Muscle layer of duodenum (tissue), 2 donors: ENCODE measurements at regions not wholly inside any gene's neighbourhood (a gene's known extent, or its start where the extent isn't known, plus 50 kb on each side); places are given as distances from the start of the nearest gene placed in this dataset.

Experiments
- H3K27ac ChIP-seq: one replicate; pipeline ENCODE4 v1.7.0; 2013; ENCODE audit warnings: mild to moderate bottlenecking, low read length
- H3K27me3 ChIP-seq: one replicate; pipeline ENCODE4 v1.7.0; 2013; ENCODE audit warnings: low read depth, mild to moderate bottlenecking, control low read depth, low read length
- H3K36me3 ChIP-seq, 2 donors: one replicate each; pipeline ENCODE4 v1.7.0; 2013; ENCODE audit warnings: low read length in 2 of 2, control low read depth in 1 of 2, mild to moderate bottlenecking in 1 of 2; ENCODE audit not compliant: insufficient read depth in 2 of 2, control insufficient read depth in 1 of 2
- H3K4me1 ChIP-seq, 2 donors: one replicate each; pipeline ENCODE4 v1.7.0; 2013; ENCODE audit warnings: low read length in 2 of 2, mild to moderate bottlenecking in 2 of 2, control low read depth in 1 of 2, moderate library complexity in 1 of 2; ENCODE audit not compliant: insufficient read depth in 2 of 2, control insufficient read depth in 1 of 2
- H3K4me3 ChIP-seq, 2 donors: one replicate each; pipeline ENCODE4 v1.7.0; 2013; ENCODE audit warnings: low read length in 2 of 2, low read depth in 1 of 2, mild to moderate bottlenecking in 1 of 2
- H3K9me3 ChIP-seq, 2 donors: one replicate each; pipeline ENCODE4 v1.7.0; 2013; ENCODE audit warnings: low read length in 2 of 2, control low read depth in 1 of 2, mild to moderate bottlenecking in 1 of 2; ENCODE audit not compliant: control insufficient read depth in 1 of 2
- donor health status: healthy.

DNA sequence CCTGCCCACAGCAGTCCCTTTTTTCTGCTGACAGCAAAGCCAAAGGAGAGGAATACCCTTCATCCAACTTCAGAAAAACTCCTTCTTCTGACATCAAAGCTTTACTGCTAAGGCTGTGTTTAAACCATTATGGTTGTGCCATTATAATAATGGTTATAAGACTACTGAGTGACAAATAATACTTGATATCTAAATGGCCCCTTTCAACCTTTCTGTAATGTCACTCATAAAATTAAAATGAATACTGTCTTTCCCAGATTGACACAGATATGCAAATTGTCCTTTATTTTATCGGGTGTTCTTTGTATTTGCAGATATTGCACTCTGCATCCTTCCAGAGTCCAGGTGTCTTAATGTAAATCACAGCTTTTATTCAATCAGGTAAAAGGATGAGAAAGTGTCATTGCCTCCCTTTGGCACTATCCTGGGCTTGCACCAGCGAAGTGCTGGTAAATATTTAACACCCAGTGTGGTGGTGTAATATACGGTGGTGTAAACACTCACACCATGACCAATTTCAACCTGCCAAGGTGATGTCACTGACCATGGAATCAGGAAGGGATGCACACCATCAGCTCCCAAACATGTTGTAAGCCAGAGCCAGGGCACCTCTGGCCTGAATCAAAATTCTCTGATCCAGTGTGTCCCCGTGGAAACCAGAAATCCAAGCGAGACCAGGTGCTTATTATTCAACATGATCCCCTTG, 139.4 kb upstream of the TENM3 start:
- Histone ChIP-seq H3K27me3 (no peaks in the 10 kb centered on the region), H3K4me3 (no peak overlapping the region), H3K4me1 (no peaks in the 10 kb centered on the region), H3K36me3 (no peaks in the 10 kb centered on the region), H3K9me3 (no peaks in the 10 kb centered on the region), H3K27ac (no peak overlapping the region)

DNA sequence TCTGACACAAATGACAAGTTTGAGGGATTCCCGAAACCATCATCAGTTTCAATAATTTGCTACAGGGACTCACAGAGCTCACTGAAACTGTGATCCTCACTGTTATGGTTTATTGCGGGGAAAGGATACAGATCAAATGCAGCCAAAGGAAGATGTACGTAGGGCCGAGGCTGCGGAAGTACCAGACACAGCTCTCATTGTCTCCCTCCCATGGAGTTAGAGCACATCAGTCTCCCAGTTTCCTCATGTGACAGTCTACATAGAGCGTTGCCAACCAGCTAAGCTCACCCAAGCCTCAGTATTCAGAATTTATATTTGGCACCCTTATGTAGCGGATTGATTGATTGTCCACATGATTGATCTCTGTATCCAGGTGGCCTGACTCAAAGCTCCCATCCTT, 137.8 kb upstream of the TENM3 start:
- no peaks in the 10 kb centered on the region for H3K27me3 ChIP-seq
- no peak overlapping the region for H3K4me3 ChIP-seq
- H3K36me3 ChIP-seq: no peaks in the 10 kb centered on the region
- no peaks in the 10 kb centered on the region for H3K4me1 ChIP-seq
- no peaks in the 10 kb centered on the region for H3K9me3 ChIP-seq
- H3K27ac ChIP-seq: no peak overlapping the region

- Histone ChIP-seq H3K9me3 (no peaks in the 10 kb centered on the region), H3K4me1 (no peaks in the 10 kb centered on the region), H3K4me3 (no peak overlapping the region), H3K36me3 (no peaks in the 10 kb centered on the region), H3K27ac (no peak overlapping the region), H3K27me3 (no peaks in the 10 kb centered on the region)
Measured at GRCh38 chr4:182107931-182108330, 135.3 kb upstream of the TENM3 start.

DNA sequence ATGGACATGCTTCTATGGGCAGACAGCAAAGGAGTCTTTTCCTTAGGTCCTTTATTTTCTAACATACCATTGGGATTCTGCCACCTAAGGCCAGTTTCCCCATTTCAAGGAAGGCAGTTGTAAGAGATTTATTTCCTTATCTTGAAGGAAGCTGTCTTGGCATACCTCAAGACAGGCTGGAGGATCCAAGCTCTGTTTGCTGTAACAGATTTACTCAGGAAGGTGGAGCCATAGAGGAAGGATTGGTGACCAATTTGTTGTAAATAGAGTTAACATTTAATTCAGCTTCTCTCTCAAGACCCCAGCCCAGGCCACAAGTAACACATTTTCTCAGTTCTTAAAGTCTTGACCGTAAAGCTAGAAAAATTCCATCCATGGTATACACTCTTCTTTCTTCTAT, 131.6 kb upstream of the TENM3 start:
- Histone ChIP-seq H3K36me3 (no peaks in the 10 kb centered on the region), H3K9me3 (no peaks in the 10 kb centered on the region), H3K4me3 (no peak overlapping the region), H3K4me1 (no peaks in the 10 kb centered on the region), H3K27me3 (no peaks in the 10 kb centered on the region), H3K27ac (no peak overlapping the region)

GRCh38 chr4:182113779-182114178, 129.4 kb upstream of the TENM3 start:
- no peak overlapping the region for H3K27ac ChIP-seq
- H3K9me3 ChIP-seq: no peaks in the 10 kb centered on the region
- H3K27me3 ChIP-seq: no peaks in the 10 kb centered on the region
- H3K4me1 ChIP-seq: no peaks in the 10 kb centered on the region
- H3K4me3 ChIP-seq: no peak overlapping the region
- no peaks in the 10 kb centered on the region for H3K36me3 ChIP-seq

GRCh38 chr4:182124359-182124758, 118.8 kb upstream of the TENM3 start:
- Histone ChIP-seq H3K4me3 (no peak overlapping the region), H3K4me1 (no peaks in the 10 kb centered on the region), H3K36me3 (no peaks in the 10 kb centered on the region), H3K27ac (no peak overlapping the region), H3K27me3 (no peaks in the 10 kb centered on the region), H3K9me3 (peaks cover 0 to 7% of the 10 kb centered on the region in 2 donors)

GRCh38 chr4:182126096-182126495, 117.1 kb upstream of the TENM3 start:
- Histone ChIP-seq H3K4me3 (no peak overlapping the region), H3K36me3 (no peaks in the 10 kb centered on the region), H3K4me1 (no peaks in the 10 kb centered on the region), H3K27ac (no peak overlapping the region), H3K27me3 (no peaks in the 10 kb centered on the region), H3K9me3 (peaks cover 0 to 7% of the 10 kb centered on the region in 2 donors)

DNA sequence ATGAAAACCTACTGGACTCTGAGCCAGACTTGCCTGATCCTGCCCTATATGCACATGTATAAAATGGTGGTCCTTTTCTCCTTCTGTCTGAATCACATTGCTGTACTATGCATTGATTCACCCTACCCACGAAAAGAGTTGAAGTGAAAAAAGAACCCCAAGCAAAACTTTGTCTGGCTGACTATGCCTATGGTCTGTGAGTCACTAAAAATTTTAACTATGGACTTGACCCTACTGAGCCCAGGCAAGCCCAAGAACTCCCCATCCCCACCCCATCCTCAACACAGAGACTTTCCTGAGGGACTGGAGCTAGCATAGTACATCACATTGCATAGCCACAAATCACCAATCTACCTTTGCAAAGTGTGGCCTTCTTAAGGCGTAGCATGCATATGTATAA, 116.6 kb upstream of the TENM3 start:
- Histone ChIP-seq H3K4me3 (no peak overlapping the region), H3K27me3 (no peaks in the 10 kb centered on the region), H3K9me3 (peaks cover 0 to 7% of the 10 kb centered on the region in 2 donors), H3K4me1 (no peaks in the 10 kb centered on the region), H3K36me3 (no peaks in the 10 kb centered on the region), H3K27ac (no peak overlapping the region)

DNA sequence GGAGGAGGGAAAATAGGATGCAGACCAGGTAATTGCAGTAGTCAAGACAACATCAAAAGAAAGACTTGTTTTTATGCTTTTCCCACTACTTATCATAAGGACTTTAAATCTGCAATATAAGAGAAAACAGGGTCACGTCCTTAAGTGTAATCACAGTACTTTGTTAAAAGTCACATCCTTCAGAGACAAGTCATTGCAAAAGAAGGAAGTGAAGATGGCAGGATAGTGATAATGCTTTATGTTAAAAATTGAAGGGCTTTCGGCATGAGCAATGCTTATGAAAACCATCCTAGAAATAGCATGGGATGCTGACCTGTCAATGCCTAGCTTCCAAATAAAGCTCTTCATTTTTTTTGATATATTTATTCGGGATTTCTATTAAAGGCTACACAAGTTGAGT, 110.2 kb upstream of the TENM3 start:
- Histone ChIP-seq H3K36me3 (no peaks in the 10 kb centered on the region), H3K27me3 (no peaks in the 10 kb centered on the region), H3K4me1 (no peaks in the 10 kb centered on the region), H3K9me3 (no peaks in the 10 kb centered on the region), H3K4me3 (no peak overlapping the region), H3K27ac (no peak overlapping the region)

GRCh38 chr4:182134261-182134660, 108.9 kb upstream of the TENM3 start:
- Histone ChIP-seq H3K27ac (no peak overlapping the region), H3K27me3 (no peaks in the 10 kb centered on the region), H3K9me3 (no peaks in the 10 kb centered on the region), H3K4me3 (no peak overlapping the region), H3K4me1 (no peaks in the 10 kb centered on the region), H3K36me3 (no peaks in the 10 kb centered on the region)

GRCh38 chr4:182136201-182136600, 107.0 kb upstream of the TENM3 start:
- Histone ChIP-seq H3K27me3 (peaks cover 2% of the 10 kb centered on the region), H3K9me3 (no peaks in the 10 kb centered on the region), H3K36me3 (no peaks in the 10 kb centered on the region), H3K4me1 (no peaks in the 10 kb centered on the region), H3K4me3 (no peak overlapping the region), H3K27ac (no peak overlapping the region)

GRCh38 chr4:182137343-182137742, 105.9 kb upstream of the TENM3 start:
- no peaks in the 10 kb centered on the region for H3K36me3 ChIP-seq
- no peak overlapping the region for H3K4me3 ChIP-seq
- H3K4me1 ChIP-seq: peaks cover 0 to 2% of the 10 kb centered on the region in 2 donors
- no peaks in the 10 kb centered on the region for H3K9me3 ChIP-seq
- H3K27ac ChIP-seq: no peak overlapping the region
- H3K27me3 ChIP-seq: peaks cover 7% of the 10 kb centered on the region
